Mesodermal cell (in vitro differentiated cells): ENCODE measurements at regions not wholly inside any gene's neighbourhood (a gene's known extent, or its start where the extent isn't known, plus 50 kb on each side); places are given as distances from the start of the nearest gene placed in this dataset.
"Not testable (repeated sequence)": the region's sequence is repeated elsewhere in the genome, so short reads cannot be mapped to it uniquely, and the experiment has no call there.

Source experiments
- H3K27ac ChIP-seq: 2 replicates; pipeline ENCODE4 v1.7.0; 2013; ENCODE audit warnings: mild to moderate bottlenecking, low read depth, low read length, moderate library complexity; ENCODE audit not compliant: severe bottlenecking
- H3K36me3 ChIP-seq: 2 replicates; pipeline ENCODE4 v1.7.1; 2013; ENCODE audit warnings: mild to moderate bottlenecking, low read length, moderate library complexity; ENCODE audit not compliant: control insufficient read depth, insufficient read depth
- H3K4me1 ChIP-seq: one replicate; pipeline ENCODE4 v1.7.1; 2013; ENCODE audit warnings: mild to moderate bottlenecking, low read length; ENCODE audit not compliant: insufficient read depth, control insufficient read depth, poor library complexity, severe bottlenecking
- H3K4me3 ChIP-seq: 2 replicates; pipeline ENCODE4 v1.7.0; 2013; ENCODE audit warnings: low read length, control low read depth, mild to moderate bottlenecking; ENCODE audit not compliant: insufficient read depth, poor library complexity, severe bottlenecking; ENCODE audit errors: extremely low read depth
- H3K9me3 ChIP-seq: 2 replicates; pipeline ENCODE4 v1.7.1; 2013; ENCODE audit warnings: mild to moderate bottlenecking, low read length, moderate library complexity; ENCODE audit not compliant: control insufficient read depth
- WGBS, 2 experiments: methylation state at CpG; one replicate each; pipeline ENCODE4 v1.1.5; 2013; ENCODE audit warnings: missing lambda C conversion rate in 2 of 2; ENCODE audit not compliant: insufficient coverage in 2 of 2; 5-methylcytosine and 5-hydroxymethylcytosine counted together

- no peaks in the 10 kb centered on the region for H3K36me3 ChIP-seq
- peaks cover 11% of the 10 kb centered on the region for H3K4me1 ChIP-seq
- no peaks in the 10 kb centered on the region for H3K9me3 ChIP-seq
- H3K4me3 ChIP-seq = no peak overlapping the region
- WGBS, 2 experiments = 92% methylated on average over 6 of the region's 11 CpGs
- no peak overlapping the region for H3K27ac ChIP-seq
Observed at GRCh38 chrX:150258463-150259430, 104.4 kb upstream of the MAMLD1 start.

GRCh38 chrX:150262456-150262855, 100.7 kb upstream of the MAMLD1 start:
- H3K36me3 ChIP-seq = no peaks in the 10 kb centered on the region
- 70 to 100% methylated on average over 1 to 2 of the region's 3 CpGs for WGBS, 2 experiments
- peaks cover 11% of the 10 kb centered on the region for H3K4me1 ChIP-seq

GRCh38 chrX:150268839-150269355, 94.2 kb upstream of the MAMLD1 start:
- no CpG with 5 or more reads among the region's 2 CpGs for WGBS, 2 experiments
- H3K27ac ChIP-seq = no peak overlapping the region
- no peaks in the 10 kb centered on the region for H3K36me3 ChIP-seq
- H3K9me3 ChIP-seq = no peaks in the 10 kb centered on the region
- no peaks in the 10 kb centered on the region for H3K4me1 ChIP-seq
- H3K4me3 ChIP-seq = no peak overlapping the region

More at GRCh38 chrX:150262456-150262855, 100.7 kb upstream of the MAMLD1 start:
- no peaks in the 10 kb centered on the region for H3K9me3 ChIP-seq
- H3K4me3 ChIP-seq = no peak overlapping the region
- no peak overlapping the region for H3K27ac ChIP-seq

- H3K4me1 ChIP-seq = no peaks in the 10 kb centered on the region
- no peaks in the 10 kb centered on the region for H3K36me3 ChIP-seq
- H3K4me3 ChIP-seq = no peak overlapping the region
- H3K27ac ChIP-seq = no peak overlapping the region
- H3K9me3 ChIP-seq = no peaks in the 10 kb centered on the region
- 90 to 96% methylated on average over 3 to 7 of the region's 10 CpGs for WGBS, 2 experiments
Observed at GRCh38 chrX:150269605-150270254, 93.4 kb upstream of the MAMLD1 start.

- WGBS, 2 experiments = 100% methylated on average over 1 of the region's 3 CpGs
- Histone ChIP-seq H3K4me3 (no peak overlapping the region), H3K4me1 (no peaks in the 10 kb centered on the region), H3K36me3 (no peaks in the 10 kb centered on the region), H3K9me3 (no peaks in the 10 kb centered on the region), H3K27ac (no peak overlapping the region)
Observed at GRCh38 chrX:150270622-150271021, 92.5 kb upstream of the MAMLD1 start.

GRCh38 chrX:150273575-150274294, 89.4 kb upstream of the MAMLD1 start:
- not testable (repeated sequence) for H3K27ac ChIP-seq, H3K4me1 ChIP-seq, H3K9me3 ChIP-seq, H3K36me3 ChIP-seq, H3K4me3 ChIP-seq
- 80 to 90% methylated on average over 1 to 2 of the region's 4 CpGs for WGBS, 2 experiments

- Histone ChIP-seq H3K9me3 (no peaks in the 10 kb centered on the region), H3K4me1 (no peaks in the 10 kb centered on the region), H3K36me3 (no peaks in the 10 kb centered on the region), H3K27ac (no peak overlapping the region), H3K4me3 (no peak overlapping the region)
- WGBS, 2 experiments = 100% methylated on average over 2 of the region's 2 CpGs; no CpG with 5 or more reads in 1 of the 2 experiments
Observed at GRCh38 chrX:150282953-150283352, 80.2 kb upstream of the MAMLD1 start.

- Histone ChIP-seq H3K27ac (no peak overlapping the region), H3K4me3 (no peak overlapping the region), H3K36me3 (no peaks in the 10 kb centered on the region), H3K4me1 (no peaks in the 10 kb centered on the region), H3K9me3 (no peaks in the 10 kb centered on the region)
- WGBS, 2 experiments = 89 to 100% methylated on average over 1 to 3 of the region's 5 CpGs
Observed at GRCh38 chrX:150291014-150291413, 72.1 kb upstream of the MAMLD1 start.

- Histone ChIP-seq H3K36me3 (no peaks in the 10 kb centered on the region), H3K27ac (no peak overlapping the region), H3K9me3 (no peaks in the 10 kb centered on the region), H3K4me3 (no peak overlapping the region), H3K4me1 (no peaks in the 10 kb centered on the region)
- 69 to 80% methylated on average over 2 to 3 of the region's 5 CpGs for WGBS, 2 experiments
Observed at GRCh38 chrX:150293311-150294013, 69.7 kb upstream of the MAMLD1 start.
